ENCODE measurements at regions not wholly inside any gene's neighbourhood (a gene's known extent, or its start where the extent isn't known, plus 50 kb on each side); places are given as distances from the start of the nearest gene placed in this dataset.

DNA sequence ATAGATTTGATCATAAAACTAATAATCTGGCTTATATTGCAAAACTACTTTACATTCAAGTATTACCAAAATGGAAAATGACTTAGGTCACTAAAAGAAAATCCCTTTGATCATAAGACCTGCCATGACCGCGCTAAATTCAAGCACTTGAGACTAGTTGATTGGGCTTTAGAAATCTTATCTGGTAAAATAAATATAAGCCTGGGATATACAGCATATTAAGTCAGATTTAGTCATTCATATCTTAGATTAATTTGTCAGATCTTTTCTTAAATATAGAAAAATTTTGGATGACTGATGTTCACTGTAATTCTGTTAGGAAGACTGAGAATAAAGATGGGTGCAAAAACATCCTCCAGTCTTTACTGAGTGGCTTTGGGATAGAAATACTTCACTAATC lies 450.0 kb downstream of the HTR7 start:
- intact Hi-C loops (cut with DNase I; ENCODE audit: low total_unique reads), result no loop called here
- H3K27me3 ChIP-seq, result no peaks in the 10 kb centered on the region
- H3K36me3 ChIP-seq, result no peaks in the 10 kb centered on the region
- no peak for DNase-seq
- no peak overlapping the region for H3K4me3 ChIP-seq
- H3K9me3 ChIP-seq, result no peaks in the 10 kb centered on the region
- no peak overlapping the region for H3K27ac ChIP-seq
- H3K4me1 ChIP-seq, result no peaks in the 10 kb centered on the region
- TF ChIP-seq, protein P1, sequence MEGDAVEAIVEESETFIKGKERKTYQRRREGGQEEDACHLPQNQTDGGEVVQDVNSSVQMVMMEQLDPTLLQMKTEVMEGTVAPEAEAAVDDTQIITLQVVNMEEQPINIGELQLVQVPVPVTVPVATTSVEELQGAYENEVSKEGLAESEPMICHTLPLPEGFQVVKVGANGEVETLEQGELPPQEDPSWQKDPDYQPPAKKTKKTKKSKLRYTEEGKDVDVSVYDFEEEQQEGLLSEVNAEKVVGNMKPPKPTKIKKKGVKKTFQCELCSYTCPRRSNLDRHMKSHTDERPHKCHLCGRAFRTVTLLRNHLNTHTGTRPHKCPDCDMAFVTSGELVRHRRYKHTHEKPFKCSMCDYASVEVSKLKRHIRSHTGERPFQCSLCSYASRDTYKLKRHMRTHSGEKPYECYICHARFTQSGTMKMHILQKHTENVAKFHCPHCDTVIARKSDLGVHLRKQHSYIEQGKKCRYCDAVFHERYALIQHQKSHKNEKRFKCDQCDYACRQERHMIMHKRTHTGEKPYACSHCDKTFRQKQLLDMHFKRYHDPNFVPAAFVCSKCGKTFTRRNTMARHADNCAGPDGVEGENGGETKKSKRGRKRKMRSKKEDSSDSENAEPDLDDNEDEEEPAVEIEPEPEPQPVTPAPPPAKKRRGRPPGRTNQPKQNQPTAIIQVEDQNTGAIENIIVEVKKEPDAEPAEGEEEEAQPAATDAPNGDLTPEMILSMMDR (IDR thresholded peaks at IDR 0.05), result no peak

DNA sequence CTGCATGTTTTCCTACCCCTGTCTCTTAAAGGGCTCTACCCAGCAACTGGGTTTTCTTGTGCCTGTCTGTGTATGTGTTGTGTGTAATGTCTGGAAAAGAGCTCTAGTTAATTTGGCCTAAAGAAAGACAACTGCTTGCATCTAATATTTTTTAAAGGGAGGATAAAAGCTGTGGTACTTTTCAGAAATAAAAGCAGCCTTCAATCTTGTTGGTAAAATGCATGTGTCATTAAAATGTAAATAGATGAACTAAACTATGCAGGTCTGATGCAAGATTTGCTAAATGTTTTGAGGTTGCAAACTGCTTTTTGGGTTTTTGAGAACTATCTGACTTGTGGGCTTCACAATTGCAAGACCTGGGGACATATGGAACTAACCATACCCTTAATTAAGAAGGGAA lies 445.3 kb downstream of the HTR7 start:
- H3K27me3 ChIP-seq, result no peaks in the 10 kb centered on the region
- H3K9me3 ChIP-seq, result no peaks in the 10 kb centered on the region
- TF ChIP-seq POLR2A (IDR thresholded peaks at IDR 0.05), result no peak
- TF ChIP-seq, protein P1 (IDR thresholded peaks at IDR 0.05), result no peak
- H3K4me3 ChIP-seq, result no peak overlapping the region
- H3K36me3 ChIP-seq, result no peaks in the 10 kb centered on the region
- intact Hi-C loops (cut with DNase I; ENCODE audit: low total_unique reads), result no loop called here
- DNase-seq, result no peak
- H3K4me1 ChIP-seq, result no peaks in the 10 kb centered on the region
- H3K27ac ChIP-seq, result no peak overlapping the region

DNA sequence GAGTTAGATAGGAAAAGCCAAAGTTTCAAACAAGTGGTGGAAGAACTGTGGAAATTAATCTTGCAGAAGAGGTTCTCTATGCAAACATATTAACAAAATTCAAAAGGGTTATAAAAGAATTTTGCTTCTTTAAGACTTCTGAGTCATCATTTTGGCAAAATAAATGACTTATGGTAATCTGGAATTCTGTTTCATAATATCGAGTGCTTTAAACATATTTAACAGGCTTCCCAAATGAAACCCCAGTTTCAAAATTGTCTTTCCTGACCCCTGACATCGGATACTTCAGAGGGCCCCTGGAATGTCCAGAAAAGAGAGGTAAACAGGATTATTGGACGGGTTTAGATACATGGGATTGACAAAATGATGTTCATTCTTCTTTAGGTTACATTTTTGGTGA lies 444.6 kb downstream of the HTR7 start:
- TF ChIP-seq POLR2A (IDR thresholded peaks at IDR 0.05), result no peak
- TF ChIP-seq, protein P1 (IDR thresholded peaks at IDR 0.05), result no peak
- Histone ChIP-seq H3K4me3 (no peak overlapping the region), H3K36me3 (no peaks in the 10 kb centered on the region), H3K27me3 (no peaks in the 10 kb centered on the region), H3K27ac (no peak overlapping the region), H3K4me1 (no peaks in the 10 kb centered on the region), H3K9me3 (no peaks in the 10 kb centered on the region)
- no peak for DNase-seq
- intact Hi-C loops (cut with DNase I; ENCODE audit: low total_unique reads), result no loop called here

DNA sequence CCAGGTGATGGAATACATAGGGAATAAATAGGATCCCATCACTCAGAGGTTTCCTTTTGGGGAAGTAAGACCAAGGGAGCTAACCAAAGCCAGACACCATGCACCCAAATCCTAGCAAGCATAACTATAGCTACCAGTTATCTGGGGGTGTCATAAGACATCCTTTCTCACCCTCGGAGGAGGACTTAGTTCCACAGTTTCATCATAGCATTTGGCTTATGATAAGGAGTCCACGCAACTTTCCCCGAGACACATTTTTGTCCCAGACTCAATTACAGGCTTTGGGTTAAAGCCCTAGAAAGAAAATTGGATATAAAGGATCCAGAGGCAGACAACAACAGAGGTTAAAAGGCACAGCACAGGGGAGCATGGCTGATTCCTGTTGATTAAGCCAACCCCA lies 442.9 kb downstream of the HTR7 start:
- no peaks in the 10 kb centered on the region for H3K27me3 ChIP-seq
- no peaks in the 10 kb centered on the region for H3K4me1 ChIP-seq
- TF ChIP-seq POLR2A (IDR thresholded peaks at IDR 0.05), result no peak
- TF ChIP-seq, protein P1 (IDR thresholded peaks at IDR 0.05), result no peak
- H3K9me3 ChIP-seq, result no peaks in the 10 kb centered on the region
- H3K4me3 ChIP-seq, result no peak overlapping the region
- no peak for DNase-seq
- intact Hi-C loops (cut with DNase I; ENCODE audit: low total_unique reads), result no loop called here
- H3K27ac ChIP-seq, result no peak overlapping the region
- H3K36me3 ChIP-seq, result no peaks in the 10 kb centered on the region

DNA sequence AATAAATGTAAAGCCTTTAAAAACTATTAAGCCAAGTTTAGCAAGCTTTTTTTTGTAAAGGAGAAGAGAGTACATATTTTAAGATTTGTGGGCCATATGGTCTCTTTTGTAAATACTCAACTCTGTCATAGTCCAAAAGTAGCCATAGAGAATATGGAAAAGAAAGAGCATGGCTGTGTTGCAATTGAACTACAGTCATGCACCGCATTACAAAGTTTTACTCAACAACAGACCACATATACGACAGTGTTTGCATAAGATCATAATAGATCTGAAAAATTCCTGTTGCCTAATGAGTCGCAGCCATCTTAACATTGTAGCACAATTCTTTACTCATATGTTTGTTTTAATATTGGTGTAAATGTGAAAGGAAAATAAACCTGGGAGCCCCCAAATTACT lies 440.8 kb downstream of the HTR7 start:
- Histone ChIP-seq H3K9me3 (no peaks in the 10 kb centered on the region), H3K27me3 (no peaks in the 10 kb centered on the region), H3K27ac (no peak overlapping the region), H3K4me3 (no peak overlapping the region), H3K36me3 (no peaks in the 10 kb centered on the region), H3K4me1 (no peaks in the 10 kb centered on the region)
- intact Hi-C loops (cut with DNase I; ENCODE audit: low total_unique reads), result no loop called here
- DNase-seq, result no peak
- no peak for TF ChIP-seq POLR2A (IDR thresholded peaks at IDR 0.05)
- TF ChIP-seq, protein P1 (IDR thresholded peaks at IDR 0.05), result no peak
